ENCODE measurements at regions not wholly inside any gene's neighbourhood (a gene's known extent, or its start where the extent isn't known, plus 50 kb on each side); places are given as distances from the start of the nearest gene placed in this dataset.

GRCh38 chr13:48839171-48839570, 136.5 kb upstream of the FNDC3A start:
- in situ Hi-C loops (cut with MboI) (no loop called here), intact Hi-C loops (cut with micrococcal nuclease) (no loop called here)
- Histone ChIP-seq H3K4me1 (replicated peaks in 1 of 2; ENCODE audit: control insufficient read depth in 2 of 2, insufficient read depth in 2 of 2, low read length in 2 of 2) (no peaks in the 10 kb centered on the region; a peak in 1 of 5 replicates), H2AFZ (ENCODE audit: low read depth, low read length) (no peak overlapping the region), H3K27ac (ENCODE audit: extremely low read depth, low read depth, low read length) (no peak overlapping the region), H3K79me2 (ENCODE audit: control insufficient read depth, insufficient read depth, low read length) (no peaks in the 10 kb centered on the region), H3K36me3 (ENCODE audit: control insufficient read depth, insufficient read depth, low read length) (no peaks in the 10 kb centered on the region), H3K9me3 (replicated peaks; ENCODE audit: control insufficient read depth, insufficient read depth, low read depth, low read length) (no peaks in the 10 kb centered on the region), H3K9ac (ENCODE audit: insufficient read depth in 1 of 2, low read depth in 2 of 2, low read length in 2 of 2) (no peak overlapping the region), H3K27me3 (ENCODE audit: control insufficient read depth in 2 of 2, insufficient read depth in 2 of 2, low read length in 2 of 2) (no peaks in the 10 kb centered on the region), H3K9me1 (ENCODE audit: control insufficient read depth, insufficient read depth, low read length) (no peaks in the 10 kb centered on the region), H3K4me3 (no peak overlapping the region), H3K4me2 (ENCODE audit: insufficient read depth, low read length) (no peak overlapping the region), H4K20me1 (replicated peaks; ENCODE audit: control insufficient read depth, insufficient read depth, low read length) (no peaks in the 10 kb centered on the region)
- TF ChIP-seq HMGN3 (IDR thresholded peaks at IDR 0.05; ENCODE audit: borderline replicate concordance, extremely low read depth, insufficient read length, low read depth, low read length), result no peak
- no peak for TF ChIP-seq PML (IDR thresholded peaks at IDR 0.05; ENCODE audit: low read length)
- no peak for TF ChIP-seq NFE2L1 (tag; IDR thresholded peaks at IDR 0.05; ENCODE audit: borderline replicate concordance, low read depth)
- no peak for TF ChIP-seq CEBPB (tag; IDR thresholded peaks at IDR 0.05)
- no peak for TF ChIP-seq KLF1 (tag; IDR thresholded peaks at IDR 0.05)
- no peak for TF ChIP-seq ZNF134 (CRISPR knock-in tag; conservative IDR thresholded peaks at IDR 0.05)
- no peak for TF ChIP-seq MCM3 (IDR thresholded peaks at IDR 0.05)
- TF ChIP-seq CREB3L1 (IDR thresholded peaks at IDR 0.05; ENCODE audit: borderline replicate concordance, low read depth), result no peak
- TF ChIP-seq GTF2F1 (IDR thresholded peaks at IDR 0.05; ENCODE audit: low read depth, low read length), result no peak
- TF ChIP-seq ZNF780A (CRISPR knock-in tag; IDR thresholded peaks at IDR 0.05), result no peak
- no peak for TF ChIP-seq NBN (IDR thresholded peaks at IDR 0.05; ENCODE audit: low read depth)
- TF ChIP-seq ZNF551 (CRISPR knock-in tag; IDR thresholded peaks at IDR 0.05), result no peak
- TF ChIP-seq ZNF668 (CRISPR knock-in tag; IDR thresholded peaks at IDR 0.05), result no peak
- no TSS peak for BruUV-seq (replicated peaks)
- ChIA-PET POLR2A (no interaction called here), CTCF (ENCODE audit: low intra/inter-chr PET ratio) (no interaction called here)
- WGBS (ENCODE audit: insufficient coverage, low coverage, missing lambda C conversion rate), result 0% methylated on average over 3 of the region's 3 CpGs
- no peak for ATAC-seq
- FAIRE-seq, result no peak
- DNase-seq (ENCODE audit: extremely low read depth in 1 of 4, low spot score in 3 of 4), result no peak

Data from K562 (cell line).